Smooth muscle cell (in vitro differentiated cells): ENCODE measurements at regions not wholly inside any gene's neighbourhood (a gene's known extent, or its start where the extent isn't known, plus 50 kb on each side); places are given as distances from the start of the nearest gene placed in this dataset.
A peak's percentile ranks its signal among the peaks of the same experiment; 100 is the strongest.

Experiments used
- DNase-seq: peaks from one replicate; lab custom pipeline; 2025; ENCODE audit not compliant: unreplicated experiment; lab: John Stamatoyannopoulos, UW
- H2AFZ ChIP-seq: fragments of 200-600 bp; sonication (generic); 2 replicates; pipeline ENCODE4 v1.6.0; 2016; ENCODE audit warnings: antibody characterized with exemption, low read depth, mild to moderate bottlenecking
- H3F3A ChIP-seq: fragments of 200-600 bp; sonication (generic); 2 replicates; pipeline ENCODE4 v1.6.0; 2017; ENCODE audit warnings: antibody characterized with exemption, low read depth
- H3K27ac ChIP-seq: fragments of 200-600 bp; sonication (generic); 2 replicates; pipeline ENCODE4 v1.5.1; 2016; ENCODE audit warnings: low read depth, mild to moderate bottlenecking
- H3K27me3 ChIP-seq: fragments of 200-600 bp; sonication (generic); 2 replicates; pipeline ENCODE4 v1.6.1; 2016; ENCODE audit warnings: low read depth, mild to moderate bottlenecking
- H3K36me3 ChIP-seq: fragments of 200-600 bp; sonication (generic); 2 replicates; pipeline ENCODE4 v1.5.1; 2016; ENCODE audit warnings: low read depth
- H3K4me1 ChIP-seq: fragments of 200-600 bp; sonication (generic); 2 replicates; pipeline ENCODE4 v1.5.1; 2016; ENCODE audit warnings: low read depth
- H3K4me2 ChIP-seq: fragments of 200-600 bp; sonication (generic); 2 replicates; pipeline ENCODE4 v1.6.0; 2016; ENCODE audit warnings: mild to moderate bottlenecking
- H3K4me3 ChIP-seq: fragments of 200-600 bp; sonication (generic); 2 replicates; pipeline ENCODE4 v1.5.1; 2016; ENCODE audit warnings: mild to moderate bottlenecking
- H3K79me2 ChIP-seq: fragments of 200-600 bp; sonication (generic); 2 replicates; pipeline ENCODE4 v1.6.0; 2016; ENCODE audit warnings: low read depth, mild to moderate bottlenecking
- H3K9ac ChIP-seq: fragments of 200-600 bp; sonication (generic); 2 replicates; pipeline ENCODE4 v1.6.0; 2016; ENCODE audit warnings: low read depth
- H3K9me3 ChIP-seq: fragments of 200-600 bp; sonication (generic); replicated peaks from 2 replicates; pipeline ENCODE4 v1.5.1; 2016; ENCODE audit warnings: low read depth
- H4K20me1 ChIP-seq: fragments of 200-600 bp; sonication (generic); 2 replicates; pipeline ENCODE4 v1.6.0; 2016; ENCODE audit warnings: low read depth
- WGBS: methylation state at CpG from one replicate; pipeline ENCODE4 v1.1.7; 2016; ENCODE audit warnings: low lambda C conversion rate; 5-methylcytosine and 5-hydroxymethylcytosine counted together
- TF ChIP-seq, protein P1 (sequence below): fragments of 200-600 bp; sonication (generic); IDR thresholded peaks from 2 replicates; pipeline ENCODE4 v1.5.1; 2017; ENCODE audit warnings: borderline replicate concordance, mild to moderate bottlenecking, antibody characterized with exemption; ENCODE audit not compliant: insufficient read depth, poor library complexity, severe bottlenecking

DNA sequence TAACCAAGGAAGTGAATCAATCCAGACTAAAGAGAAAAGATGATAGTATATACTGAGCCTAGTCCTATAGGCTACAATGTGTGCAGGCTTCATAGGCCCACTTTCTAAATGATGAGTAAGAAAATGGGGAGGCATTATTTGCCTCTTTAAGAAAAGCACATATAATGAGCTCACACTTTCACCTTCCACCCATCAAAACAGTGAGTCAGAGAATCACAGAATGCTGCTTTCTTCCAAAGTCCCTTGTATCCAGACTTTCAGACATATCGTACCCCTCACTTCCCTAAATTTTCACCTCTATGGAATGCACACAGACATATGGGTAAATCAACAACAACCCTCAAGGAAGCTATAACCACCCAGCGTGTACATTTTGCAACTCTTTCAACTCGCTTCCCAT is 286.4 kb upstream of the PRKD1 start:
- H3K36me3 ChIP-seq, result no peaks in the 10 kb centered on the region
- H3K4me3 ChIP-seq, result no peak overlapping the region

DNA sequence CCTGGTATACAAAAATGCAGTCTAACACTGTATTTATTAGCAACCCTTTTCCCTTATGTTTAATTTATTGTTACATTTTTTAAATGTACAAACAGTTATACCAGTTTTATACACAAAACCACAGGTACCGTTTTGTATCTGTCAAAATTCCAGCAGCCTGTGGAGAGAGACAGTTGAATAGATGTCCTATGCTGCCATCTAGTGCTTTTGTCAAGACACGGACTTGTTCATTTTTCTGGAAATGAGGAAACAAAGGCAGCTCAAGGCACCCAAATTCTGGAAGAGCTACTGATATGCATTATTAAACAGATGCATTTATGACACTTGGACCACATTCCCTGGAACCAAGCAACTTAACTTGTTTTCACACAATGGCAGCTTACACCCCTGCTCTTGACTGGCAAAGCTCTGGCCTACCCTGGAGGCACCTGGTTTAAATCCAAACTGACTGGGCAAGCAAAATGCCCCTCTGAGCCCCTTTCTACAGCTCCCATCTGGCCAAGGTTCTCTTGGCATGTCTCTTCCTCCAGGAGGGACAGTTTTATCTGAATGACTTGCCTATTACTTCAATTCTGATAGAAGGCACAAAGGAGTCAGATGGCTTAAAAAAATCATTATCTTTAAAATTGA is 286.9 kb upstream of the PRKD1 start:
- WGBS, result 13% methylated on average over 2 of the region's 2 CpGs
- Histone ChIP-seq H3K79me2 (no peaks in the 10 kb centered on the region), H3K27ac (no peak overlapping the region), H3K4me1 (no peaks in the 10 kb centered on the region), H3K4me2 (no peak overlapping the region), H3K9ac (no peak overlapping the region), H3K4me3 (no peak overlapping the region), H4K20me1 (no peaks in the 10 kb centered on the region), H2AFZ (no peak overlapping the region), H3F3A (no peaks in the 10 kb centered on the region), H3K27me3 (no peaks in the 10 kb centered on the region), H3K36me3 (no peaks in the 10 kb centered on the region), H3K9me3 (no peaks in the 10 kb centered on the region)
- DNase-seq, result no peak
- TF ChIP-seq, protein P1, sequence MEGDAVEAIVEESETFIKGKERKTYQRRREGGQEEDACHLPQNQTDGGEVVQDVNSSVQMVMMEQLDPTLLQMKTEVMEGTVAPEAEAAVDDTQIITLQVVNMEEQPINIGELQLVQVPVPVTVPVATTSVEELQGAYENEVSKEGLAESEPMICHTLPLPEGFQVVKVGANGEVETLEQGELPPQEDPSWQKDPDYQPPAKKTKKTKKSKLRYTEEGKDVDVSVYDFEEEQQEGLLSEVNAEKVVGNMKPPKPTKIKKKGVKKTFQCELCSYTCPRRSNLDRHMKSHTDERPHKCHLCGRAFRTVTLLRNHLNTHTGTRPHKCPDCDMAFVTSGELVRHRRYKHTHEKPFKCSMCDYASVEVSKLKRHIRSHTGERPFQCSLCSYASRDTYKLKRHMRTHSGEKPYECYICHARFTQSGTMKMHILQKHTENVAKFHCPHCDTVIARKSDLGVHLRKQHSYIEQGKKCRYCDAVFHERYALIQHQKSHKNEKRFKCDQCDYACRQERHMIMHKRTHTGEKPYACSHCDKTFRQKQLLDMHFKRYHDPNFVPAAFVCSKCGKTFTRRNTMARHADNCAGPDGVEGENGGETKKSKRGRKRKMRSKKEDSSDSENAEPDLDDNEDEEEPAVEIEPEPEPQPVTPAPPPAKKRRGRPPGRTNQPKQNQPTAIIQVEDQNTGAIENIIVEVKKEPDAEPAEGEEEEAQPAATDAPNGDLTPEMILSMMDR, result peak; percentile 81

More for the DNA sequence above, 286.4 kb upstream of the PRKD1 start:
- H3K4me2 ChIP-seq, result no peak overlapping the region
- 85% methylated on average over 3 of the region's 3 CpGs for WGBS
- H2AFZ ChIP-seq, result no peak overlapping the region
- H4K20me1 ChIP-seq, result no peaks in the 10 kb centered on the region
- no peaks in the 10 kb centered on the region for H3K79me2 ChIP-seq
- DNase-seq, result no peak
- no peaks in the 10 kb centered on the region for H3K27me3 ChIP-seq
- TF ChIP-seq, protein P1, result no peak
- H3K4me1 ChIP-seq, result no peaks in the 10 kb centered on the region
- no peak overlapping the region for H3K9ac ChIP-seq
- no peak overlapping the region for H3K27ac ChIP-seq
- H3F3A ChIP-seq, result no peaks in the 10 kb centered on the region
- no peaks in the 10 kb centered on the region for H3K9me3 ChIP-seq

DNA sequence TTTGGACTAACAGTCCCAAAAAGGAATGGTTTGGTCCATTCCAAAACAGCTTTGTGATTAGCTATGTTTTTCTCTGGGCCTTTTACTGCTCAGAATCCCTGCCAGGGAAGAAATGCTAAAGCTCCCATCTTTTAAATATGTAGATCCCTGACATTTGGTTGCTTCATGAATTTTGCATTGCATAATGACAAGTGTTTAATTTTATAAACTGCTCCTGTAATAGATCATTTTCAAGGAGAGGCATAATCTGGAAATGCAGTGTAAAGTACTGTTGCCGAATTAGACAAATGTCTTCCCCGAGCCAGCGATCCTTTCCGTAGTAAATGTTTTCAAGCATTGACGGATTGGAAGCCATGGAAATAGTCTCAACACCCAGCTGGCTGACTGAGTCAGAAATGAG is 291.3 kb upstream of the PRKD1 start:
- no peak overlapping the region for H3K9ac ChIP-seq

More for the DNA sequence above, 291.3 kb upstream of the PRKD1 start:
- Histone ChIP-seq H4K20me1 (no peaks in the 10 kb centered on the region), H3K4me1 (no peaks in the 10 kb centered on the region), H3K36me3 (no peaks in the 10 kb centered on the region), H3K27ac (no peak overlapping the region), H3K9me3 (no peaks in the 10 kb centered on the region), H3K4me3 (no peak overlapping the region), H3F3A (no peaks in the 10 kb centered on the region), H3K4me2 (no peak overlapping the region), H3K79me2 (no peaks in the 10 kb centered on the region), H3K27me3 (no peaks in the 10 kb centered on the region), H2AFZ (no peak overlapping the region)
- TF ChIP-seq, protein P1, result no peak
- 96% methylated on average over 5 of the region's 5 CpGs for WGBS
- no peak for DNase-seq
